Pulmonary artery endothelial cell (primary cell): ENCODE measurements at regions not wholly inside any gene's neighbourhood (a gene's known extent, or its start where the extent isn't known, plus 50 kb on each side); places are given as distances from the start of the nearest gene placed in this dataset.
"Not testable (repeated sequence)": the region's sequence is repeated elsewhere in the genome, so short reads cannot be mapped to it uniquely, and the experiment has no call there.

ENCODE experiments used
- DNase-seq: peaks from one replicate; pipeline ENCODE4 v3.0.0-alpha.2; 2011; ENCODE audit warnings: low read depth, low spot score

DNA sequence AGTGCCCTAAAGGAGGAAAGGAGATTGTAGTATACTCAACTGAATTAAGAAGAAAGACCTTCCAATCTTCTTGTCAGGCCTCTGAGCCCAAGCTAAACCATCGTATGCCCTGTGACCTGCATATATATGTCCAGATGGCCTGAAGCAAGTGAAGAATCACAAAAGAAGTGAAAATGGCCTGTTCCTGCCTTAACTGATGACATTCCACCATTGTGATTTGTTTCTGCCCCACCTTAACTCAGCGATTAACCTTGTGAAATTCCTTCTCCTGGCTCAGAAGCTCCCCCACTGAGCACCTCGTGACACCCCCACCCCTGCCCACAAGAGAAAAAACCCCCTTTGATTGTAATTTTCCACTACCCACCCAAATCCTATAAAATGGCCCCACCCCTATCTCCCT is 739.2 kb downstream of the GALC start:
- DNase-seq, result not testable (repeated sequence)

GRCh38 chr14:87252103-87252502 is 740.9 kb downstream of the GALC start:
- no peak for DNase-seq

GRCh38 chr14:87251011-87251410 is 742.0 kb downstream of the GALC start:
- no peak for DNase-seq

- DNase-seq, result no peak
Observed at GRCh38 chr14:87241018-87241768, 751.8 kb downstream of the GALC start.

DNA sequence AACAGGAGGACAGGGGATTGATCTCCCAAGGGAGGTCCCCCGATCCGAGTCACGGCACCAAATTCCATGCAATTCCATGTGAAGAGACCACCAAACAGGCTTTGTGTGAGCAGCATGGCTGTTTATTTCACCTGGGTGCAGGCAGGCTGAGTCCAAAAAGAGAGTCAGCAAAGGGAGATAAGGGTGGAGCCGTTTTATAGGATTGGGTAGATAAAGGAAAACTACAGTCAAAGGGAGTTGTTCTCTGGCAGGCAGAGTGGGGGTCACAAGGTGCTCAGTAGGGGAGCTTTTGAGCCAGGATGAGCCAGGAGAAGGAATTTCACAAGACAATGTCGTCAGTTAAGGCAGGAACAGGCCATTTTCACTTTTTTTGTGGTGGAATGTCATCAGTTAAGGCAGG is 752.7 kb downstream of the GALC start:
- not testable (repeated sequence) for DNase-seq

DNA sequence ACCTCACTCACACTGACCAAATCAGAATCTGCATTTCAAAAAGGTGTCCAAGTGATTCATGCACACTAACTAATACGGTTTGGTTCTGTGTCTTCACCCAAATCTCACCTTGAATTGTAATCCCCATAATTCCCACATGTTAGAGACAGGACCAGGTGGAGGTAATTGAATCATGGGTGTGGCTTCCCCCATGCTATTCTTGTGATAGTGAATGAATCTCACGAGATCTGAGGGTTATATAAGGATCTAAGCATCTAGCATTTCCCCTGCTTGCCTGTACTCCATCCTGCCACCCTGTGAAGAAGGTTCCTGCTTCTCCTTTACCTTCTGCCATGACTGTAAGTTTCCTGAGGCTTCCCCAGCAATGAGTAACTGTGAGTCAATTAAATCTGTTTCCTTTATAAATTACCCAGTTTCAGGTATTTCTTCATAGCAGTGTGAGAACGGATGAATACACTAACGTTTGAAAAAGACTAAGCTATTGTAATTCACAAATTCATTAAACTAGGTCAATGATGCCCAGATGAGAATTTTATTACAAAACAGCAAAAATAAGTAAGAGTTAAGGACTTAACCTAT is 759.1 kb downstream of the GALC start:
- DNase-seq, result no peak

GRCh38 chr14:87233266-87233665 is 759.7 kb downstream of the GALC start:
- no peak for DNase-seq

DNA sequence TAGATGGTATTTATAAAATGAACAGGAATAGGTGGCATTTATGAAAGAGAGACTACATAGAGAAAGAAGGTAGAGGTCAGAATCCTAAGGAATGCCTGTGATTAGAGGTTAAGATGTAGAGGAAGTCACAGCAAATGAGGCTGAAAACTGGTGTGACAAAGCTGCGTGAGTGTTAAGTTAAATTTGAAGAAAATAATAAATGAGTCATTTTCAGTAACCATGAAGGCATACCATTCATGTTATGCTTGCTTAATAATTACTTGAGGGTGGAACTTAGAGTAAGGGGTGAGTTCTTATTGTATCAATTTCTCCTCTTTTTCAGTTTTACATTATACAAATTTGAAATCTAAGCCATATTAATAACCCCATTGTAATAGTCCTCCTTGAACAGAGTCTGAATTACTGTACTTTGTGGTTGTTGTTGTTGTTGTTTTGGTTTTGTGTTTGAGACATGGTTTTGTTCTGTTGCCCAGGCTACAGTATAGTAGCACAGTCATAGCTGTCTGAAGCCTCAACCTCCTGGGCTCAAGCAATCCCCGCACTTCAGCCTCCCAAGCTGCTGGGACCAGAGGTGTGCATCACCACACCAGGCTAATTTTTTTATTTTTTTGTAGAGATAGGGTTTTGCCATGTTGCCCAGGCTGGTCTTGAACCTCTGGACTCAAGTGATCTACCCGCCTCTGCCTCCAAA is 761.5 kb downstream of the GALC start:
- DNase-seq, result no peak

DNA sequence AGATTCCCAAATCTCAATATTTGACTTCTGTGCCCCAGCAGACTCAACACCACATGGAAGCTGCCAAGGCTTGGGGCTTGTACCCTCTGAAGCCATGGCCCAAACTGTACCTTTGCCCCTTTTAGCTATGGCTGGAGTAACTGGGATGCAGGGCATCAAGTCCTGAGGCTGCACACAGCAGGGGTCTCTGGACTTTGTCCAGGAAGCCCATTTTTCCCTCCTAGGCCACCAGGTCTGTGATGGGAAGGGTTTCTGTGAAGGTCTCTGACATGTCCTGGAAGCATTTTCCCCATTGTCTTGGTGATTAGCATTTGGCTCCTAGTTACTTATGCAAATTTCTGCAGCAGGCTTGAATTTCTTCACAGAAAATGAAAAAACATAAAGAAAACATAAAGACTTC is 762.3 kb downstream of the GALC start:
- DNase-seq, result no peak

DNA sequence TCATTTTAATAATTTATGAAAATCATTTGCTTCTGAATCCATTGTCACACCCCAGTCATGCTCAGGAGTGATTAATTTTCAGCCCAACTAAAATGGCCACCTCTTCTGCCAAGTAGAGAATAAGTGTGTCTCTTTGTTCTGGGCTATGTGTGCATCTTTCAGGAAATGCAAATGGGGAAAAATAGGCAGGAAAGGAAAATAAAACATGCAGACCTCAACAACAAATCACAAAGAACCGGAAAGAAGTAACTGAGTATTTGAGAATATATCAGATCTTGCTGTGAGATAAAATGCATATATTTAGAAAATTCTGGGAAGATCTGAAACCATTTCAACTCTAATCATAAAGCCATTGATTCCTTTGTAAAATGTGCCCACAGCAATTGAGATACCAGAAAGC is 763.9 kb downstream of the GALC start:
- no peak for DNase-seq

DNA sequence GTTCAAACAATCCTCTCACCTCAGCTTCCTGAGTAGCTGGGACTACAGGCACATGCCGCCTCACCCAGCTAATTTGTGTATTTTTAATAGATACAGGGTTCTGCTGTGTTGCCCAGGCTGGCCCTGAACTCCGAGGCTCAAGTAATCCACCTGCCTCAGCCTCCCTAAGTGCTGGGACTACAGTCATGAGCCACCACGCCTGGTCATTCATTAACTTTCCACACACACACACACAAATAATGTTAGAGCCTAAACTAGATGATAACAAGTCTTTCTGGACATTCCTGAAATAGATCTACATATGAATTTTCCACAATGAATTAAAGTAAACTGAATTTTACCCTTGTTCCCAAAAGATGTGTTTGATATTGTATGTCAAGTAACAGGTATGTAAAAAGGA is 776.0 kb downstream of the GALC start:
- no peak for DNase-seq

- DNase-seq, result no peak
Observed at GRCh38 chr14:87214558-87214957, 778.4 kb downstream of the GALC start.

- DNase-seq, result no peak
Observed at GRCh38 chr14:87207756-87208155, 785.2 kb downstream of the GALC start.

DNA sequence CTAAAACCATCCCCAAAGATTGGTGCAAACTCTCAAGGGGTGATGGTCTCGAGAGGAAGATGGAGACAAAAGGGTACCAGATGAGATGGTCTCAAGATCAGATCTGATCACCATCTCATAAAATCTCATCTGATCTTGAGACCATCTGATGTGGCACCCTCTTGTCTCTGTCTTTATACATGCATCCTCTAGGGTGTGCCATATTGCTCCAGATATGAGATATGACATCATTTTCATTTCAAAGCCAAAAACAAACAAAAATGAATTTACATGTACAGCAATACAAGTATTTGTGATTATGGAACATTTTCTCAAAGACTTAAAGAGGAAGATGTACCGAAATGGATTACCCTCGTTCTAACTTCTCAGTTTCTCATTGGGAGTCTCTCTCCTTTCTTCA is 787.2 kb downstream of the GALC start:
- DNase-seq, result no peak

DNA sequence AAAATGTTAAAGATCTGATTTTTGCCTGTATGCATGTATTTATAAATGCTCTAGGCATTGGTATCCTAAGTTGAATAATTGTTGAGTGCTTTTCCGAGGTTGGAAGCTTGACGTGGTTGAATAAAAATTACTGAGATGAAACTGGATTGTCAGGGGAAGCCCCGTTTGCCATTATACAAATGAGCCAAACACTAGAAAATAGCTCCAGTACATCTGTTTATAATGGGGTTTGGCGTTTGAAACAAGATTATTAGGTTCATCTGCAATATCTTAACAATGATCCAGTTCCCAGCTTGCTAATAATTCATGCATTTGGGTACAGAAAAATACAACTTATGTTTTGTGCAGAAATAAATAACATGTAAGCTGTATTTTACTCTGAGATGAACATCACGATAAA is 789.6 kb downstream of the GALC start:
- DNase-seq, result no peak

GRCh38 chr14:87199381-87199780 is 793.6 kb downstream of the GALC start:
- DNase-seq, result no peak

DNA sequence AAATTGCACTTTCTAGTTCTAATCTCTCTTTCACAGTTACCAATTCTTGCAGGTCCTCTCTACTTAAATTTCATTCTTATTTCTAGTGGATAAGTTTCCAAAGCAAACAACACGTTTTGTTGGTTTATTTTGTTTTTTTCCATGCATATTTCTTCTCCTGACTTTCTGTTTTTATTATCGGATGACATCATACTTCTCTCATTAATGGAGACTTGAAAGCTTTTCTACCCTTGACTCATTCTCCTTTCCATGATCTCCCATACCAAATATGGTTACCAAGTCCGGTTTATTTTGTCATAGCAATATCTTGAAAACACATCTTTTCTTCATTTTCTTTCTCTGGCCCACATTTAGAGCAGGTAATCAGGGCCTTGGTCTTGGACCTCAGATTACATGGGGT is 796.5 kb downstream of the GALC start:
- DNase-seq, result no peak

GRCh38 chr14:87187786-87188185 is 805.2 kb downstream of the GALC start:
- no peak for DNase-seq

GRCh38 chr14:87186737-87187136 is 806.2 kb downstream of the GALC start:
- DNase-seq, result no peak

GRCh38 chr14:87185961-87186560 is 806.9 kb downstream of the GALC start:
- DNase-seq, result no peak

DNA sequence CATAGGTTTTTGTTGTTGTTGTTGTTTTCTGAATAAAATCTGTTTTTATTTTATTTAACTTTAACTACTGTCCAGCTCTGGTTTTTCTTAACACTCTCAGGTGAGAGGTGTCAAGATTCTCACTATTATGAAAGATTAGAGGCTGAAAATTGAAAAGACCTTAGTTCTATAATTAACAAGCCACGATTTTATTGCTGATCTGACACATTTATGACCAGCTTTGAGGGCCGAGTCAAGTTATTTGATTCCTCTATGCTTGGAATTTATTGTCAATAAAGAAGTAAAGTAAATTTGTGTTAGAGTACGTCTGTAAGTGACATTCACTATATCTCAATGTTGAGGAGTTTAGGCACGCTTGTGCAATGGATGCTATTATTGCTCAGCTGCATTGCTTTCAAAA is 808.8 kb downstream of the GALC start:
- DNase-seq, result no peak

DNA sequence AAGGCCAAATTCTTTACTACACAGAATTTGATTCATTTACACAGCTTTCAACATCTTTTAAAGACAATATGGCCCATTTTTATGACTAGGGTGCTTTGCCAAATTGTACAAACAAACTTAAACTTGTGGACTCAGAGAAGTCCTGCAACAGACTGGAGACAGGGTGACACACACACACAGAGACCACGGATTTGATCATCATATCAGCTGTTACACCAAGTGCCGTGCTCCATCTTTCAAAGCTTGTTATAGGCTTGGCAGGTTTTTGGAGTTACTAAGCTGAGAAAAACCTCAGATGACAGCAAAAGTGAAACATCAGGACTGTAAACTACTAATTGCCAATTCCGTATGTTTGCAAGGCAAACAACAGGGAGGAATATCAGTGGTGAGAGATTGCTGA is 811.7 kb downstream of the GALC start:
- DNase-seq, result no peak
